Femur (tissue), 1 donor: ENCODE measurements at regions not wholly inside any gene's neighbourhood (a gene's known extent, or its start where the extent isn't known, plus 50 kb on each side); places are given as distances from the start of the nearest gene placed in this dataset.

ENCODE experiments used
- DNase-seq: peaks from one replicate; pipeline ENCODE4 v3.0.0-alpha.2; 2017

- no peak for DNase-seq
Observed at GRCh38 chr1:191608367-191608766, 549.9 kb upstream of the RGS18 start.

- DNase-seq: no peak
Observed at GRCh38 chr1:191609305-191609704, 549.0 kb upstream of the RGS18 start.

GRCh38 chr1:191615101-191615821 lies 543.0 kb upstream of the RGS18 start:
- DNase-seq: no peak

GRCh38 chr1:191618181-191618580 lies 540.1 kb upstream of the RGS18 start:
- peak; percentile 36 for DNase-seq

GRCh38 chr1:191620883-191621282 lies 537.4 kb upstream of the RGS18 start:
- no peak for DNase-seq

GRCh38 chr1:191624044-191624443 lies 534.2 kb upstream of the RGS18 start:
- no peak for DNase-seq

- no peak for DNase-seq
Observed at GRCh38 chr1:191629836-191630235, 528.4 kb upstream of the RGS18 start.

GRCh38 chr1:191634801-191635508 lies 523.3 kb upstream of the RGS18 start:
- DNase-seq: no peak

- no peak for DNase-seq
Observed at GRCh38 chr1:191636345-191636744, 521.9 kb upstream of the RGS18 start.

- DNase-seq: no peak
Observed at GRCh38 chr1:191641420-191642260, 516.6 kb upstream of the RGS18 start.

GRCh38 chr1:191643060-191643459 lies 515.2 kb upstream of the RGS18 start:
- no peak for DNase-seq

- no peak for DNase-seq
Observed at GRCh38 chr1:191648939-191649338, 509.3 kb upstream of the RGS18 start.

- DNase-seq: no peak
Observed at GRCh38 chr1:191662051-191662450, 496.2 kb upstream of the RGS18 start.

GRCh38 chr1:191662746-191663145 lies 495.5 kb upstream of the RGS18 start:
- DNase-seq: no peak

- DNase-seq: no peak
Observed at GRCh38 chr1:191668525-191668924, 489.7 kb upstream of the RGS18 start.

GRCh38 chr1:191669629-191670028 lies 488.6 kb upstream of the RGS18 start:
- no peak for DNase-seq

GRCh38 chr1:191671236-191671635 lies 487.0 kb upstream of the RGS18 start:
- DNase-seq: no peak

- peak; percentile 50 for DNase-seq
Observed at GRCh38 chr1:191674626-191675179, 483.6 kb upstream of the RGS18 start.

- DNase-seq: no peak
Observed at GRCh38 chr1:191675856-191676783, 482.1 kb upstream of the RGS18 start.

GRCh38 chr1:191685669-191686068 lies 472.6 kb upstream of the RGS18 start:
- DNase-seq: no peak

- no peak for DNase-seq
Observed at GRCh38 chr1:191687721-191688120, 470.5 kb upstream of the RGS18 start.

- no peak for DNase-seq
Observed at GRCh38 chr1:191690931-191691330, 467.3 kb upstream of the RGS18 start.
